Stomach smooth muscle (tissue), 2 donors: ENCODE measurements at regions not wholly inside any gene's neighbourhood (a gene's known extent, or its start where the extent isn't known, plus 50 kb on each side); places are given as distances from the start of the nearest gene placed in this dataset.
"Not testable (repeated sequence)": the region's sequence is repeated elsewhere in the genome, so short reads cannot be mapped to it uniquely, and the experiment has no call there.

ENCODE experiments used
- H3K27ac ChIP-seq: one replicate; pipeline ENCODE4 v1.7.0; 2013; ENCODE audit warnings: mild to moderate bottlenecking, low read length, inconsistent platforms
- H3K27me3 ChIP-seq, 2 donors: one replicate each; pipeline ENCODE4 v1.7.0; 2013; ENCODE audit warnings: low read length in 2 of 2; ENCODE audit not compliant: insufficient read depth in 2 of 2, control insufficient read depth in 1 of 2
- H3K36me3 ChIP-seq, 2 donors: one replicate each; pipeline ENCODE4 v1.7.0; 2013; ENCODE audit warnings: low read length in 2 of 2; ENCODE audit not compliant: control insufficient read depth in 2 of 2, insufficient read depth in 2 of 2
- H3K4me1 ChIP-seq: one replicate; pipeline ENCODE4 v1.7.0; 2013; ENCODE audit warnings: low read length; ENCODE audit not compliant: control insufficient read depth, insufficient read depth
- H3K4me3 ChIP-seq, 2 donors: one replicate each; pipeline ENCODE4 v1.7.0; 2013; ENCODE audit warnings: low read length in 2 of 2
- H3K9ac ChIP-seq, 2 donors: one replicate each; pipeline ENCODE4 v1.7.0; 2013; ENCODE audit warnings: low read length in 2 of 2, mild to moderate bottlenecking in 1 of 2
- H3K9me3 ChIP-seq, 2 donors: one replicate each; pipeline ENCODE4 v1.7.0; 2013; ENCODE audit warnings: low read length in 2 of 2; ENCODE audit not compliant: control insufficient read depth in 2 of 2
- donor health status: healthy.
- donor health status: Pancreatic carcinoma.

DNA sequence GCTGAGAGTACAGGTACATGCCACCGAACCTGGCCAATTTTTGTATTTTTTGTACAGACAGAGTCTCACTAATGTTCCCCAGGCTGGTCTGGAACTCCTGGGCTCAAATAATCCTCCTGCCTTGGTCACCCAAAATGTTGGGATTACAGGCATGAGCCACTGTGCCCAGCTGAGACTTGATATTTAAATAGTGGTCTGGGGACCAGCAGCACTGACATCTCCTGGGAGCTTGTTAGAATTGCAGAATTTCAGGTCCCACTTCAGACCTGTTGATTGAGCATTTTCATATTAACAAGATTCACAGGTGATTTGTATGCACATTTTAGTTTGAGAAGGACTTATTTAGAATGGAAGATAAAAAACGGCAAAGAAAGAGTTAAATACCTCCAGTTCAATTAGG, 57.0 kb upstream of the COBL start:
- not testable (repeated sequence) for H3K4me3 ChIP-seq, H3K4me1 ChIP-seq, H3K36me3 ChIP-seq, H3K9ac ChIP-seq, H3K9me3 ChIP-seq, H3K27me3 ChIP-seq, H3K27ac ChIP-seq

DNA sequence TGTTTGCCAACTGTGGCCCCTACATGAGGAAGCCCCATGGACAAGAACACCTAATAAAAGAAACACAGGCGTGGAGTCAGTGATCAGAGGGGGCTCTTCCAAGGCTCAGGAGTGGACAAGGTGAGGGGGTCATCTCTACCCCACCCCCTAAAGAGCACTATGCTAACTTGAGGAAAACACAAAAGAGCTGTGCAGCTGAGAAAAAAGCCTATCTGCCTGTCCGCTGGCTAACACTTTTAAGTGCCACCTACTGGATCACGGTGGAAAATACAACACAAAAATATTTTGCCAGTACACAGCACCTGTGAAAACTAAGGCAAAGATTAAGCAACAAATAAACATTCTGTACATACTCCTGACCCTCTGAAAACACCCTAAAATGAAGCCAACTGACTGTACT, 53.1 kb upstream of the COBL start:
- Histone ChIP-seq H3K4me3 (no peak overlapping the region), H3K9ac (no peak overlapping the region), H3K4me1 (no peaks in the 10 kb centered on the region), H3K36me3 (no peaks in the 10 kb centered on the region), H3K27me3 (no peaks in the 10 kb centered on the region), H3K27ac (no peak overlapping the region), H3K9me3 (no peaks in the 10 kb centered on the region)

DNA sequence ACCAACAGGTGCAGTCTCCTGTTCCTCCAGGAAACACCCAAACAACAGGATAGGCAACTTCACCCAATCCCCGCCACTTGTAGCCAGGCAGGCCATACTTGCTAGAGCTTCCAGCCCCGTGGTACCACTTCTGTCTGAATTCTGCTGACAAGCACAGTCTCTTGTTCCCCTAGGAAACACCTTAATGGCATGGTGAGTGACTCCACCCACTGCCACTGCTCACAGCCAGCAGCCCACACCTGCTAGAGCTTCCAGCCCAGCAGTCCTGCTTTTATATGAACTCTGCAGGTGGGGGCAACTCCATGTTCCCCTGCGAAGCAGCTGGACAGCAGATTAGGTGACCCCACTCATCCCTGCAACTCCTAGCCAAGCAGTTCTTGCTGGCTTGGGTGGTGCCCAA, 52.6 kb upstream of the COBL start:
- not testable (repeated sequence) for H3K4me1 ChIP-seq, H3K27me3 ChIP-seq, H3K36me3 ChIP-seq, H3K9me3 ChIP-seq, H3K27ac ChIP-seq, H3K4me3 ChIP-seq, H3K9ac ChIP-seq

DNA sequence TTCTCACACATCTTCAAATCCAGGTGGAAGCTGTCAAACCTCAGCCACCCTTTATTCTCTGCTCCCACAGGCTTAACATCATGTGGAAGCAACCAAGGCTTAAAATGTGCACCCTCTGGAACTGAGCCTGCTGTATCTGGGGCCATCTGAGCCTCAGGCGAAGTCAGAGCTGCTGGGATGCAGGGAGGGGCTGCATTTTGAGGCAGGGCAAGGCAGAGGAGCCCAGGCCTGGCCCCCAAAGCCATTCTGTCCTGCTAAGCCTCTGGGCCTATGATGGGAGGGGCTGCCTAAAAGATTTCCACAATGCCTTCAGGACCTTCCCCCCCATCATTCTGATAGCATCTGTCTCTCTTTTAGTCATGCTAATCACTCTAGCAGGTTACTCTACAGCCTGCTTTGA, 51.7 kb upstream of the COBL start:
- Histone ChIP-seq H3K9ac (no peak overlapping the region), H3K4me1 (no peaks in the 10 kb centered on the region), H3K4me3 (no peak overlapping the region), H3K27ac (no peak overlapping the region), H3K27me3 (no peaks in the 10 kb centered on the region), H3K36me3 (no peaks in the 10 kb centered on the region), H3K9me3 (no peaks in the 10 kb centered on the region)

DNA sequence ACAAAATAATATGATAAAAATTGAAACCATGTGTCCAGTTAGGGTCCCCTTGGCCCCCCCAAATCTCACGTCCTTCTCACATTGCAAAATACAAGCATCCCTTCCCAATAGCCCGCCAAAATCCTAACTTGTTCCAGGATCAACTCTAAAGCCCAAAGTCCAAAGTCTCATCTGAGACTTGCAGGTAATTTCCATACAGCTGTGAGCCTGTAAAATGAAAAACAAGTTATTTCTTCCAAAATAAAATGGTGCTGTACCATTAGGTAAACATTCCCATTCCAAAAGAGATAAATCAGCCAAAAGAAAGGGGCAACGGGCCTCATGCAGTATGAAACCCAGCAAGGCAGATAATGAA, 51.0 kb upstream of the COBL start:
- Histone ChIP-seq H3K36me3 (no peaks in the 10 kb centered on the region), H3K27me3 (no peaks in the 10 kb centered on the region), H3K9me3 (no peaks in the 10 kb centered on the region), H3K27ac (no peak overlapping the region), H3K4me3 (no peak overlapping the region), H3K4me1 (no peaks in the 10 kb centered on the region), H3K9ac (no peak overlapping the region)

DNA sequence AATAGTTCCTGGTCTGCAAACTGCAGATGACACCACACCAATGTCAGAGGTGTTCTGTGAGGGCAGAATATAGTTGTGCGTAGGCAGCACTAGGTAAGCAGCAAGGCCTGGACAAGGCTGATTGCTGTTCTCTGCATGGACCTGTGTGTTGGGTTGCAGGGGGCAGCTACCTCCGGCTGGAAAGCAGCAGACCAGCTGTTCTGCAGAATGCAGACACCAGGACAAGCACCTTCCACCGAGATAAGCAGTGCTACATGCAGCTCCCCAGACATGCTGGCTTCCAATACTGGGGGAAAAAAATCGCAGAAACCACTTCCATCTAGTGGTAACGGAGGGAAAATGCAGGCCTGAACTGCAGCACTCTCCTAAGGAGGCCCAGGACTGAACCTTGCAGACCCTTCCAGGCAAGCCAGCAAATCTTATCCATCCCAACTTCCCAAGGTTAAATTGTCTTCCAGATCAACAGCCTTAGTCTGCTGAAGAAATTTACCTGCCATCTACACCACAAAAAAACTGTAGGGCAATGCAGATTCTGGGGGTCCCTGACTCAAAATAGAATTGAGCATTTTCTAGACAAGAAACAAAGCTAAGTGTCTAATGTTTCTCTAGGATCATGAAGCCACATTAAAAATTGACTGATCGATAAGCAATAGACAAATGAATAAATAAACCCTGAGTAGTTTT, 50.5 kb upstream of the COBL start:
- Histone ChIP-seq H3K36me3 (no peaks in the 10 kb centered on the region), H3K4me1 (no peaks in the 10 kb centered on the region), H3K9ac (no peak overlapping the region), H3K4me3 (no peak overlapping the region), H3K9me3 (no peaks in the 10 kb centered on the region), H3K27ac (no peak overlapping the region), H3K27me3 (no peaks in the 10 kb centered on the region)
